OCI-LY1 (cell line): ENCODE measurements at regions not wholly inside any gene's neighbourhood (a gene's known extent, or its start where the extent isn't known, plus 50 kb on each side); places are given as distances from the start of the nearest gene placed in this dataset.

ENCODE experiments used
- H2AFZ ChIP-seq: fragments of 200-600 bp; sonication (generic), shearing (Covaris generic); 2 replicates; pipeline ENCODE4 v1.6.0; 2014; ENCODE audit warnings: antibody characterized with exemption, mild to moderate bottlenecking, low read length
- H3F3A ChIP-seq: fragments of 200-600 bp; sonication (generic), shearing (Covaris generic); 2 replicates; pipeline ENCODE4 v1.6.0; 2014; ENCODE audit warnings: mild to moderate bottlenecking, antibody characterized with exemption, low read length, moderate library complexity; ENCODE audit not compliant: insufficient read depth
- H3K27ac ChIP-seq: fragments of 200-600 bp; sonication (generic); 2 replicates; pipeline ENCODE4 v1.5.1; 2014; ENCODE audit warnings: low read length, mixed run types, mild to moderate bottlenecking, low read depth; ENCODE audit not compliant: poor library complexity, severe bottlenecking
- H3K27me3 ChIP-seq: fragments of 200-600 bp; sonication (generic); 2 replicates; pipeline ENCODE4 v1.6.0; 2014; ENCODE audit warnings: antibody characterized with exemption, mild to moderate bottlenecking, low read length, moderate library complexity; ENCODE audit not compliant: insufficient read depth
- H3K36me3 ChIP-seq: fragments of 200-600 bp; sonication (generic); 2 replicates; pipeline ENCODE4 v1.6.1; 2014; ENCODE audit warnings: mild to moderate bottlenecking, antibody characterized with exemption, low read length, moderate library complexity, mixed read lengths; ENCODE audit not compliant: insufficient read depth
- H3K4me1 ChIP-seq: fragments of 200-600 bp; sonication (generic); 2 replicates; pipeline ENCODE4 v1.5.1; 2014; ENCODE audit warnings: mild to moderate bottlenecking, low read length, moderate library complexity; ENCODE audit not compliant: insufficient read depth, severe bottlenecking
- H3K4me2 ChIP-seq: fragments of 200-600 bp; sonication (generic), shearing (Covaris generic); 2 replicates; pipeline ENCODE4 v1.6.1; 2014; ENCODE audit warnings: low read length
- H3K4me3 ChIP-seq: fragments of 200-600 bp; sonication (generic); 2 replicates; pipeline ENCODE4 v1.5.1; 2014; ENCODE audit warnings: low read length, low read depth, mild to moderate bottlenecking, mixed read lengths; ENCODE audit not compliant: poor library complexity, severe bottlenecking
- H3K79me2 ChIP-seq: fragments of 200-600 bp; shearing (Covaris generic); 2 replicates; pipeline ENCODE4 v1.6.1; 2016; ENCODE audit warnings: mixed run types, low read length, mixed read lengths; ENCODE audit not compliant: insufficient read depth
- H3K9ac ChIP-seq: fragments of 200-600 bp; sonication (generic), shearing (Covaris generic); 2 replicates; pipeline ENCODE4 v1.6.1; 2014; ENCODE audit warnings: mild to moderate bottlenecking, low read length, mixed read lengths
- H3K9me2 ChIP-seq: fragments of 200-600 bp; sonication (generic), shearing (Covaris generic); 2 replicates; pipeline ENCODE4 v1.6.1; 2014; ENCODE audit warnings: low read depth, mild to moderate bottlenecking, low read length, mixed read lengths
- H3K9me3 ChIP-seq: fragments of 200-600 bp; shearing (Covaris generic); 2 replicates; pipeline ENCODE4 v1.6.1; 2014; ENCODE audit warnings: low read length, mixed read lengths
- H4K20me1 ChIP-seq: fragments of 200-600 bp; sonication (generic), shearing (Covaris generic); 2 replicates; pipeline ENCODE4 v1.6.0; 2016; ENCODE audit warnings: mild to moderate bottlenecking, low read length; ENCODE audit not compliant: insufficient read depth
- EZH2 ChIP-seq: fragments of 200-600 bp; sonication (generic), shearing (Covaris generic); IDR thresholded peaks from 2 replicates; pipeline ENCODE4 v1.8.0; 2017; ENCODE audit warnings: borderline replicate concordance, mixed run types, mild to moderate bottlenecking, antibody characterized with exemption, low read length, moderate library complexity, mixed read lengths
- TF ChIP-seq, protein P1 (sequence below): fragments of 200-600 bp; sonication (generic), shearing (Covaris generic); IDR thresholded peaks from 2 replicates; pipeline ENCODE4 v1.5.1; 2017; ENCODE audit warnings: mild to moderate bottlenecking, antibody characterized with exemption, low read length, moderate library complexity, mixed read lengths

DNA sequence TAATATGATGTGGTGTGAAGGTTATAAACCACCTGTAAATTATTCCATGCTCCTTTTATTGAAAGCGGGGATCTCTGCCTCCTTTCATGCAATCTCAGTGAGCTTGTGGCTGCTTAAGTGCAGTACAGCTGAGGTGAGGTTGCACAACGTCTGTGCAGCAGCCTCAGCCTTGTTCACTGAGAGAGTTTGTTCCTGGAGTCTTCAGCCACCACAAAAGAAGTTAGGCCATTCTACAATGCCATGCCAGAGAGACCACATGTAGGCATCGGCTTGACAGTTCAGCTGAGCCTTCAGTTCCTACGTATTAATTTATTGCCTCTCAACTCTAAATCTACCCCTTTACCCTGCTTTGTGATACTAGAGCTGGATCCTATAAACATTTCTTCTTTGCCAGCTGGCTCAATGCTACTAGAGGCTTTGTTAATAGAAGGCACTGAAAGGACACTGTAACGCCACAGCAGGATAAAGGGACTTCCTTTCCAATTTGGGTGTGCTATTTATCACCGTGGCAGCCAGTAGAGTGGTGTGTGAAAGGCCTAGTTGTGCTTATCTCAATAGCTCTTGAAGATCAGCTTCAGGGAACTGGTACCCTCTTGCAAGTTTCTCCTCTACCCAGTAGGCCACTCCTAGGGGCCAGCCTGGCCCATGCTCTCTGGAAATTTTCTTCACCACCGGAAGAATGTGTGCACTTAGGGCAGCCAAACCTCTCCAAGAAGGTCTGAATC lies 337.7 kb downstream of the IPO8 start:
- no peaks in the 10 kb centered on the region for H3F3A ChIP-seq
- H3K79me2 ChIP-seq, result no peaks in the 10 kb centered on the region
- H4K20me1 ChIP-seq, result no peaks in the 10 kb centered on the region
- H3K27ac ChIP-seq, result no peak overlapping the region
- H3K9me2 ChIP-seq, result no peaks in the 10 kb centered on the region
- no peaks in the 10 kb centered on the region for H3K4me1 ChIP-seq
- H3K9ac ChIP-seq, result no peak overlapping the region
- H3K4me3 ChIP-seq, result no peak overlapping the region
- TF ChIP-seq, protein P1, sequence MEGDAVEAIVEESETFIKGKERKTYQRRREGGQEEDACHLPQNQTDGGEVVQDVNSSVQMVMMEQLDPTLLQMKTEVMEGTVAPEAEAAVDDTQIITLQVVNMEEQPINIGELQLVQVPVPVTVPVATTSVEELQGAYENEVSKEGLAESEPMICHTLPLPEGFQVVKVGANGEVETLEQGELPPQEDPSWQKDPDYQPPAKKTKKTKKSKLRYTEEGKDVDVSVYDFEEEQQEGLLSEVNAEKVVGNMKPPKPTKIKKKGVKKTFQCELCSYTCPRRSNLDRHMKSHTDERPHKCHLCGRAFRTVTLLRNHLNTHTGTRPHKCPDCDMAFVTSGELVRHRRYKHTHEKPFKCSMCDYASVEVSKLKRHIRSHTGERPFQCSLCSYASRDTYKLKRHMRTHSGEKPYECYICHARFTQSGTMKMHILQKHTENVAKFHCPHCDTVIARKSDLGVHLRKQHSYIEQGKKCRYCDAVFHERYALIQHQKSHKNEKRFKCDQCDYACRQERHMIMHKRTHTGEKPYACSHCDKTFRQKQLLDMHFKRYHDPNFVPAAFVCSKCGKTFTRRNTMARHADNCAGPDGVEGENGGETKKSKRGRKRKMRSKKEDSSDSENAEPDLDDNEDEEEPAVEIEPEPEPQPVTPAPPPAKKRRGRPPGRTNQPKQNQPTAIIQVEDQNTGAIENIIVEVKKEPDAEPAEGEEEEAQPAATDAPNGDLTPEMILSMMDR, result no peak
- TF ChIP-seq EZH2, result no peak
- no peaks in the 10 kb centered on the region for H3K36me3 ChIP-seq
- H3K27me3 ChIP-seq, result no peaks in the 10 kb centered on the region
- H2AFZ ChIP-seq, result no peak overlapping the region
- H3K9me3 ChIP-seq, result no peaks in the 10 kb centered on the region
- H3K4me2 ChIP-seq, result no peak overlapping the region

DNA sequence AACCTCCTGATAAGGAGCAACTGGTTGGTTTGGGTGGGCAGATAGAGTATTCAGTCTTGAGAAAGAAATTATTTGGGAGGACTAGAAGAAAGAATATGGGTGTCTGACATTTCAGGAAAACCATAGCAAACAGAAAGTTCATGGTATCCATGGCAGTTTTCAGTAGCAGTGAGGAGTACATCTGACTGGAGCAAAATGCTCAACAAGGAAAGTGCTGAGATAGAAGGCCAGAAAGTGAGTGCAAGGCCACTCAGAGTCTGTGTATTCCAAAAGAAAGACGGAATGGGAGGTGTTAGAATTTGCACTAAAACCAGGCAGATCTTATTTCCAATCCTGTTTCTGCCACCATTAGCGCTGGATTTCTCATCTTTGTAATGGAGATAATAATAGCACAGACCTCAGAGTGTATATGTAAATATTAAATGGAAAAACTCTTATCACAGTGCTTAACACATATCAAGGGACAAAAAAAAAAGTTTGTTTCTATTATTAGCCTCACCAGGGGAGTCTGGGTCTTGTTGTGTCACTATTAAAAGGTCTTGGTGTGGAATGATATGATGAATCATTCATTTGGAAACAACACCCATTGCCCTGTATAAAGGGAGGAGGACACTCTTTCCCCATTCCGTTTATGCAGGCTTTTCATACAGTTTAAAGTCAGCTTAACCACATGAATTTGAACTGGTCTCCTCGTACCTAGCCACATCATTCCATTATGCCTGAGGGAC lies 349.8 kb downstream of the IPO8 start:
- TF ChIP-seq, protein P1, result no peak
- H3K4me2 ChIP-seq, result no peak overlapping the region

DNA sequence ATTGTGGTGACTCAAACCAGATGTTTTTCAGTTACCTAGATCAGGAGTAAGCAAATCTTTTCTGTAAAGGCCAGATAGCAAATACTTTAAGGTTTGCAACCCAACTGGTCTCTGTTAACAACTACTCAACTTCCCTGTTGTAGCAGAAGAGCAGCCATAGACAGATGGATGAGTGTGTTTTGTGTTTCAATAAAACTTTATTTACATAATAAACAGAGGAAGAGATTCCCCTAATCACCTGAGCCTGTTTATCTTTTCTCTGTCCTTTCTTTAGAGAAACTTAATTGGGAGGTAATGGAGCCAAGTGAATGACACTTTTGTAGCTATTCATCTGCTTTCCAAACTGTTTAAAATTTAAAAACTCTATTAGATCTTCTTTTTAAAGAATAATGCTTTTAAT lies 365.1 kb downstream of the IPO8 start:
- Histone ChIP-seq H4K20me1 (no peaks in the 10 kb centered on the region), H3K9me2 (no peaks in the 10 kb centered on the region), H3K9me3 (no peaks in the 10 kb centered on the region), H3K9ac (no peak overlapping the region), H3K4me2 (no peak overlapping the region), H3K4me1 (no peaks in the 10 kb centered on the region), H3K27ac (no peak overlapping the region), H3K79me2 (no peaks in the 10 kb centered on the region), H3K36me3 (no peaks in the 10 kb centered on the region), H2AFZ (no peak overlapping the region), H3F3A (no peaks in the 10 kb centered on the region), H3K27me3 (no peaks in the 10 kb centered on the region), H3K4me3 (no peak overlapping the region)
- TF ChIP-seq, protein P1, result no peak

More for the DNA sequence above, 349.8 kb downstream of the IPO8 start:
- Histone ChIP-seq H3K4me1 (no peaks in the 10 kb centered on the region), H3K9me2 (no peaks in the 10 kb centered on the region), H3K9ac (no peak overlapping the region), H3K79me2 (no peaks in the 10 kb centered on the region), H3K4me3 (no peak overlapping the region), H3K27me3 (no peaks in the 10 kb centered on the region), H4K20me1 (no peaks in the 10 kb centered on the region), H3K9me3 (no peaks in the 10 kb centered on the region), H2AFZ (no peak overlapping the region), H3F3A (no peaks in the 10 kb centered on the region), H3K27ac (no peak overlapping the region), H3K36me3 (no peaks in the 10 kb centered on the region)
